ENCODE measurements at regions not wholly inside any gene's neighbourhood (a gene's known extent, or its start where the extent isn't known, plus 50 kb on each side); places are given as distances from the start of the nearest gene placed in this dataset.
"Not testable (repeated sequence)": the region's sequence is repeated elsewhere in the genome, so short reads cannot be mapped to it uniquely, and the experiment has no call there.

DNA sequence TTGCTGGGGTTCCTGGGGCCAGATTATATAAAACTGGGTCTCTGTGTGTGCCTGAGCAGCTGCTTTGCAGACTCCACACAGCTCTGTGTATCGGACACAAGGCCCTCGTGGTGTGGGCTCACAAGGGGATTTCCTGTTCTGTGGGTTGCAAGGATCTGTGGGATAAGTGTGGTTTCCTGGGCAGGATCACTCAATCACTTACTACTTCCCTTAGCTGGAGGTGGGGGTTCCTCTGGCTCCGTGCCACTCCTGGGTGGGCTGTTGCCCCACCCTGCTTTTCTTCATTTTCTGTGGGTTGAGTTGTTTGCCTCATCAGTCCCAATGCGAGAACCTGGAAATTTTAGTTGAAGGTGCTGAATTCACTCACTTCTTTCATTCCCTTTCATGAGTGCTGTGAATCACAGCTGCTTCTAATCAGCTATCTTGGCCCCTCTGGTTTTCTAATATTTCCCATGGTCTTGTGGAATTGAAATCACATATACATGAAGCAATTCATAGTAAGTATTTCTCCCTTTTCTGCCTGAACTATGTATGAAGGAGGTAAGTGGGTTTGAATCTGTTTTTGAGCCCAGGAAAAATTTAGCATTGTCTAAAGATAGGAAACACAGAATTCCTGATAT is 196.3 kb downstream of the DCDC2C start:
- no peak overlapping the region for H3K4me3 Mint-ChIP-seq (ENCODE audit: unreplicated experiment)
- no peaks in the 10 kb centered on the region for H3K36me3 Mint-ChIP-seq (ENCODE audit: low read depth)
- no peak overlapping the region for H3K27ac Mint-ChIP-seq (ENCODE audit: unreplicated experiment)
- H3K9me3 Mint-ChIP-seq (ENCODE audit: low read depth) = peaks cover 17% of the 10 kb centered on the region
- DNase-seq (ENCODE audit: low spot score) = no peak
- TF ChIP-seq CTCF (IDR thresholded peaks at IDR 0.05) = no peak
- H3K4me1 Mint-ChIP-seq (ENCODE audit: low read depth) = no peaks in the 10 kb centered on the region
- peaks cover 8% of the 10 kb centered on the region for H3K27me3 Mint-ChIP-seq (ENCODE audit: low read depth)

DNA sequence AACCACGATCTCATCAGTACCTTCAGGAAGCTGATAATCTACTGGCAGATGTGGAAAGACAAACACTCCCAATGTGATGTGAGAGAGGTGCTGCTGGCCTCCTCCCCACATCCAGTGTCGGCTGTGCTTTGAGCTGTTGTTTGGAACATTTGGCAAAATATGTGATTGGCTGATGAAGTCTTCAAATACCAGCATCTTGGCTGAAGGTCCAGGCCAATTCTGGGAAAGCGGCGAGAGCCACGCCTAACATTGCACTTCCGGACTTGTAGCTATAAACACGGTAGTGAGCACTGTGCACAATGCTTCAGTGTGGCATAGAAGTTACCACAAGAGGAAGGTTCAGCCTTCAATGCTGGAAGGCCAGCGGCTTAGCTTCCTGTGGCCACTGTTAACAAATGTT is 198.8 kb downstream of the DCDC2C start:
- no peaks in the 10 kb centered on the region for H3K27me3 Mint-ChIP-seq (ENCODE audit: low read depth)
- no peak for DNase-seq (ENCODE audit: low spot score)
- H3K4me1 Mint-ChIP-seq (ENCODE audit: low read depth) = no peaks in the 10 kb centered on the region
- no peak overlapping the region for H3K27ac Mint-ChIP-seq (ENCODE audit: unreplicated experiment)
- peaks cover 11% of the 10 kb centered on the region for H3K9me3 Mint-ChIP-seq (ENCODE audit: low read depth)
- no peak for TF ChIP-seq CTCF (IDR thresholded peaks at IDR 0.05)
- no peak overlapping the region for H3K4me3 Mint-ChIP-seq (ENCODE audit: unreplicated experiment)
- H3K36me3 Mint-ChIP-seq (ENCODE audit: low read depth) = no peaks in the 10 kb centered on the region

DNA sequence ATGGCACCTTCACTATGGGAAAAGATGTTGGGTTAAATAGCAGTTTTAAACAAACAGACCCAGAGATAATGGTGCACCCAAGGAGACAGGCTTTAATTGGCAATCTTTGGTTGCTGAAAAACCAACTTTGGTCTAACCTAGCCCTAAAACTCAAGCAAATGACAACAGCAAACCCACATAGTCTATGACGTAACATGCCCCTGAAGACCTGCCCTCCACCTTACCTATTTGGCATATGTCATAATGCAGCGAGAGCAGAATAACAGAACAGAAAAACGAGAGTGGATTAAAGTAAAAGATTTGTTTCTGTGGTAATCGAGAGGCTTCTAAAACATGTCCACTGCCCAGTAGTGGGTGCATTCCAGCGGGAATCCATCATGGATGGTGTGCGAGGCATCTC is 200.7 kb downstream of the DCDC2C start:
- Mint-ChIP-seq H3K9me3 (ENCODE audit: low read depth) (peaks cover 10% of the 10 kb centered on the region), H3K36me3 (ENCODE audit: low read depth) (no peaks in the 10 kb centered on the region), H3K27me3 (ENCODE audit: low read depth) (no peaks in the 10 kb centered on the region), H3K27ac (ENCODE audit: unreplicated experiment) (no peak overlapping the region), H3K4me1 (ENCODE audit: low read depth) (no peaks in the 10 kb centered on the region), H3K4me3 (ENCODE audit: unreplicated experiment) (no peak overlapping the region)
- no peak for DNase-seq (ENCODE audit: low spot score)
- TF ChIP-seq CTCF (IDR thresholded peaks at IDR 0.05) = no peak

DNA sequence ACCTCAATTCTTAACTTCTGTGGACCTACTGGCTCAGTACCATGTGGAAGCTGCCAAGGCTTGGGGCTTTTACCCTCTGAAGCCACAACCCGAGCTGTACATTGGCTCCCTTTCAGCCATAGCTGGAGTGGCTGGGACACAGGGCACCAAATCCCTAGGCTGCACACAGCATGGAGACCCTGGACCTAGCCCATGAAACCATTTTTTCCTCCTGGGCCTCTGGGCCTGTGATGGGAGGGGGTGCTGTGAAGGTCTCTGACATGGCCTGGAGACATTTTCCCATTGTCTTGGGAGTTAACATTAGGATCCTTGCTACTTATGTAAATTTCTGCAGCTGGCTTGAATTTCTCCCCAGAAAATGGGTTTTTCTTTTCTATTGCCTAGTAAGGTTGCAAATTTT is 205.1 kb downstream of the DCDC2C start:
- peaks cover 15% of the 10 kb centered on the region for H3K9me3 Mint-ChIP-seq (ENCODE audit: low read depth)
- not testable (repeated sequence) for H3K4me3 Mint-ChIP-seq (ENCODE audit: unreplicated experiment); H3K36me3 Mint-ChIP-seq (ENCODE audit: low read depth); H3K27ac Mint-ChIP-seq (ENCODE audit: unreplicated experiment); H3K4me1 Mint-ChIP-seq (ENCODE audit: low read depth); H3K27me3 Mint-ChIP-seq (ENCODE audit: low read depth); DNase-seq (ENCODE audit: low spot score)

DNA sequence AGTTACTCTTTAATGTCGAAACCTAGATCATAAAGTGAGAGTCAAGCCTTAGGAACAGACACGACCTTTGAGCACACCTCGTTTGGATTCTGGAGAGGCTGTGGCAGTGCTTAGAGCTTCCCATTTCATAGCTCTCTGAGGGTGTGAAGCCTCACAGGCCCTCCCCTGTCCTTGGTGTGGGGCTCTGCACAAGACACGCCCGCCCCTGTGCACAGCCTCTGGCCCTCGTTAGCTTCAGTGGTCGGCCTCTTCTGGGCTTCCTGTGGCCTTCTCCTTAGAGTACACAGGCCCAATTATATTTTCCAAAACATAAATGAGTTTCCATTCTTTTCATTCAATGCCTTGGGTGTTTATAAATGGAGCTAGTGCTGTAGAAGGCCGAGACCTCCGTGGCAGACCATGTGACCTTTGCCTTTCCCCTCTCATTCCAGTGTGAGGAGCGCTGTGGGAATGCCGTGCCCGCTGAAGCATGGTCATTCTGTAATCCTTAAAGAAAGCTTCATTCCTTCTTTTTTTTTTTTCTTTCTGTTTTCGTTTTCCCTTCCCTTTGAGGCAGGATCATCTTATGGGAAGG is 208.6 kb downstream of the DCDC2C start:
- no peaks in the 10 kb centered on the region for H3K36me3 Mint-ChIP-seq (ENCODE audit: low read depth)
- H3K4me3 Mint-ChIP-seq (ENCODE audit: unreplicated experiment) = no peak overlapping the region
- DNase-seq (ENCODE audit: low spot score) = no peak
- H3K9me3 Mint-ChIP-seq (ENCODE audit: low read depth) = peaks cover 15% of the 10 kb centered on the region
- H3K27me3 Mint-ChIP-seq (ENCODE audit: low read depth) = no peaks in the 10 kb centered on the region
- no peak overlapping the region for H3K27ac Mint-ChIP-seq (ENCODE audit: unreplicated experiment)
- H3K4me1 Mint-ChIP-seq (ENCODE audit: low read depth) = peaks cover 11% of the 10 kb centered on the region
- TF ChIP-seq CTCF (IDR thresholded peaks at IDR 0.05) = no peak

- Mint-ChIP-seq H3K27me3 (ENCODE audit: low read depth) (no peaks in the 10 kb centered on the region), H3K36me3 (ENCODE audit: low read depth) (no peaks in the 10 kb centered on the region), H3K27ac (ENCODE audit: unreplicated experiment) (no peak overlapping the region), H3K9me3 (ENCODE audit: low read depth) (peaks cover 9% of the 10 kb centered on the region), H3K4me1 (ENCODE audit: low read depth) (peaks cover 11% of the 10 kb centered on the region), H3K4me3 (ENCODE audit: unreplicated experiment) (no peak overlapping the region)
- DNase-seq (ENCODE audit: low spot score) = no peak
- TF ChIP-seq CTCF (IDR thresholded peaks at IDR 0.05) = no peak
Measured at GRCh38 chr2:3913166-3913565, 209.8 kb downstream of the DCDC2C start.
